Stimulated activated CD8-positive, alpha-beta memory T cell treated with anti-CD3 and anti-CD28 coated beads, Interleukin-4, amount 100 ng/mL, for 4 hours (primary cell): ENCODE measurements at regions not wholly inside any gene's neighbourhood (a gene's known extent, or its start where the extent isn't known, plus 50 kb on each side); places are given as distances from the start of the nearest gene placed in this dataset.
"Not testable (repeated sequence)": the region's sequence is repeated elsewhere in the genome, so short reads cannot be mapped to it uniquely, and the experiment has no call there.

Source experiments
- DNase-seq, 2 donors: peaks; one replicate each; pipeline ENCODE4 v3.0.0-alpha.2; 2020; ENCODE audit warnings: low read depth in 2 of 2, low spot score in 1 of 2

DNA sequence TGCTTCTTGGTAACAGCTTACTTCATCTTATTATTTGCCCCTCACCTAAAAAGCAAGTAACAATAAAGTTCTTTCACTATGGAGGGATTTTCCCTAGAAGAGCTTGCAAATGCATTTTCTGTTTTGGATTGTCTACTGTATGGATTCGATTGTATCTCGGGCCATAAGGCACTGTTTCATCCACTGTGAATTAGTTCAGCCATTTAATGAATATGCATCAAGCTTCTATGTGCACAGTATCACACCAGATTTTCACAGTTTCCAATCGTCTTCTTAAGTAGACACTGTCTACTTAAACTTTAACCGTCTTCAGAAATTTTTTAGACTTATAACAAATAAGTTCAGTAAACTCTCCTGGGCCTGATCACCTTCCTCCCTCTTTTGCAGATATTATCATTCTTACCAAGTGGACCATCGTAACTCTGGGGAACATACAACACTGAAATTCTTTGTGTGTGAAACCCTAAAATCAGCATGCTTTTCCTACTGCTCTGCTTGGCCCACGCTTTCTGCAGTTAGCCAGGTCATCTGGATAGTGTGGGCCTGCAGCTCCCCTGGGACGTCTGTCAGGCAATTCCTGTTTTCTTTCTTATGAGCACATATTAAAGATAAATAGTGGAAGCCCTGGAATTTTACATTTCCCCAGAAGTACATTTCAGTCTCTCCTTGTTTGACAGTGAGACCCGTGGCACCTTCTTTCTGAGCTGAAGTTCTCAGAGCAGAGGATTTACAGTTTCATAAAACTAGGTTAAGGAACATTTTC, 136.5 kb upstream of the PDE10A start:
- no peak for DNase-seq

DNA sequence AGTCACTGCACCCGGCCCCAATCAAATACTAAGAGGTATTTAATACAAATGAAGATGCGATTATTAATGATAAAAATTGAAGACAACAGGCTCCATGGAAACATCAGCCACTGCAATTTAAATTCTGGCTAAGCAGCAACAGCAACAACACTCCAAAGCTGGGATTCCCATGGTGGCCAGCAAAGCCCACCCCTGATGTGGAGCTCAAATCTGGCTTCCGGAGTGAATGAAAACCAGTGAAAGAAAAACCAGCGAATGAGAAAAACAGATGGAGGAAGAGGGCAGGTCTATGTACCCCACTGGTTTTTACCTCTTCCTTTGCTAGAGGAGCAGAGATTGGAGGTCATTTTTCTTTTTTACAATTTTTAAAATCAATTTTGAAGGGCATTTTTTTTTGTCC, 135.9 kb upstream of the PDE10A start:
- DNase-seq = no peak

DNA sequence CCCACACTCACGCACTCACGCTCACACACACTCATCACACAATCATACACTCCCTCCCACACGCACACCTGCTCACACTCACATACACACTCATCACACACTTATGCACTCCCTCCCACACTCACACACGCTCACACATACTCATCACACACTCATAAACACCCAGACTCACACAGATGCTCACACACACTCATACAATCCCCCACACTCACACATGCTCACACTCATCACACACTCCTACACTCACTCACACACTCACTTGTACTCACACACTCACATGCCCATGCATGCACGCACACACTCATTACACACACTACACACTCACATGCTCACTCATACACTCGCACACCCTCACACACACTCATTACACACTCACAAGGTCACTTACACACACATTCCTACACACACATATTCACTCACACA, 131.1 kb upstream of the PDE10A start:
- no peak for DNase-seq

DNA sequence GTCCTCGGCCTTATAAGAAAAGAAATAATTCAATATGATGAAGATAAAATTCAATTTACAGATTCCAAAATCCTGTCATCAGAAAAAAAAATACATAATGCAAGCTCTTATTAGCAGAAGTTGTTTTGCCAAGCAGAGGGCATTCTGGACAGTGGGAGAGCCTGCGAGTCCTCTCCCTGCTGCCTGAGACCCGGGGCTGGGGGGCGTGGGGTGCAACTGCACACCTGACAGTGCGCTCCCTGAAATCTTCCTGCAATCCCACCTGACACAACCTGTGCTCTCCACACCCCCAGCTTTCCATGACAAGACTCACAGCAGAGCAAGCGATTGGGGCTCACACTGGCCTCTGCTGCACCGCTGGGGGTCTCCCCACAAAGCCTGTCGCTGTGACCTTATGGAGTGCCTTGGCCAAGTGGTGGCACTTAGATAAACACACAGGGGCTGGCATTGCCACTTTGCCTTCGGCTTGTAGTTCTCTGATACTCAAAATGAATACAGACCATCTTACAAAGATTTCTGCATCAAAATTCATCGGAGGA, 130.3 kb upstream of the PDE10A start:
- DNase-seq = no peak

DNA sequence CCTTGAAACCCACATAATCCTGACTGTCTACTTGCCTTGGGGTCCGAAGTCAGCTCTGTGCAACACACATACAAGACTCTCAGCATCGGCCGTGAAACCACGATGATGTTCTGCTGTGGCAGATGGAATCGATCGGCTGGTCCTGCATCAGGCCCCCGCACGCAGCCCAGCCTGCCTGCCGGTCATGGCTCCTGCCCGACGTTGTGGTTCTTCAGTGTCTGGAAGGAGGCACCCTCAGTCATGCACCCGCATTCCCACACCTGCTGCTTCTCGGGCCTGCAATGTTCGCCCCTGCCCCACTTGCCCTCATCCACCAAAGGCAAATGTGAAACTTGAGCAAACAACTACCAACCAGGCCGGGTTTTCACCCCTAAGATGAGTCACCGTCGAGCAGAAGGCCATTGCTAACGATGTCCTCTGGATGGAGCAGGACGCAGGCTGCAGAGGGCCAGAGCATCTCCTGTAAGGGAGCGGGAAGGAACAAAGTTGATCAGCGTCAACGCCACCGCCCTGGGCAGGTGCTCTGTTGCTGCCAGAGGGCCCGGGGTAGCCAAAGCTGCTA, 128.9 kb upstream of the PDE10A start:
- no peak for DNase-seq

DNA sequence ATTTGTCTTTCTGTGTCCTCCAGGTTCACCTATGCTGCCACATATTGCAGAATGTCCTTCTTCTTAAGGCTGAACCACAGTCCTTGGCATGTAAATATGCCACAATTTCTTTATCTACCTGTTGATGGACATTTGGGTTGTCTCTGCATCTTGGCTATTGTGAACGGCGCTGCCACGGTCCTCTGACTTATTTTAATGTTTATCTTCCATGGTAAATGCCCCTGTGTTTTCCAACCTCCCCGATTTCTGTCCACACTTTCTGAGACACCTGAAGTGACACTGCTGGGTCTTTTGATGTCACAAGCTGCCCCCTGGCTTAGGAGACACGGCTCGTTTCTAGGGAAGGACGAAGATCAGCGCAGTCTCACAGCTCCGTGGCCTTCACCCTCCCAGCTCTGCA, 128.3 kb upstream of the PDE10A start:
- DNase-seq = no peak

DNA sequence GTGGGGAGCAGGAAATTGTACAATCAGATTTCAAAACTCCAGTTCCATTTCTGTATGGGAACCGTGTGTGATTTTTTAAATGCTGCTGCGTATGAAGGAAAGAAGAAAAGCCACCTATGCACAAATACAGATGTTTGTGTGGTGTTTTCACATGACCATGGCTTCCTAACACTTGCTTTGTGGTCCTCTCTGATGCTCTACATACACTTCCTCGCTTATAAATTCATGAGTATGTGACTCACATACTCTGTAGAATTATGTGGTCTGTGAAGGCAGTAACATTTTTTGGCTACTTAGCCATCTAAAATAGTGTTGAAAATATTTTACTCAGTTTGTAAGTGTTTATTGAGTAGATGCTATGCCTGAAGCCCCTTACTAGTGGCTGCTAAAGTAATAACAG, 119.8 kb upstream of the PDE10A start:
- no peak for DNase-seq

DNA sequence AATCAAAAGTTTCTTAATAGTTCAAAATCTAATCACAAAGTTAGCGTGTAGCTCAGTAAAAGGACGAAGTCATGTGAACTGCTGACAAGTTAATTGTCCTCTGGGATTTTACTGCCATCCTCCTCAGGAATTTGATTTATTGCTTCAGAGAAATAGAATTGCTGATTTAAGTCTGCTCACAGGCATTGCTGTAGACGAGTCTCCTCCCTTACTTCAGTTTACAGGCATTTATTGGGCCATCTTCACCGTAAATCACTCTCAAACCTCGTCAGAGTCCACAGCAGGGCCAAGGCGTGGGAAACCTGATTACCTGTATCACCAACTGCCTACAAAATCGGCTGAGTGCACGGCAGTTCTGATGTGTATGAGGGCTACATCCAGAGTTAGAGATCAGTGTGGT, 119.1 kb upstream of the PDE10A start:
- no peak for DNase-seq

DNA sequence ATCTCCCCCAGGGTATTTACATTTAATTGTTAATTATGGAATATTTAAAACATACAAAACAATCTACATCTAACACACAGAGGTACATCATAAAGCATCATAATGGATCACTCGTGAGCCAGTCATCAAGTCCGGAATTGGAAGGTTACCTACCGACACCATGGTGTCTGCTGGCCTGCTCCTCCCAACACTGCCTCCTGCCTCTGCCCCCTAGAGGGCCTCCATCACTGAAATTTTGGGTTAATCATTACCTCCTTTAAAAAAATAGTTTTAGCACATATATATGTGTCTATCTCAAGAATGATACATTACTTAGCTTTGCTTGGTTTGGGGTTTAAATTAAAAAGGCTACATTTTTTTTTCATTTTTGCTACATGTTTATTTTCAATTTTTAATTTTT, 114.6 kb upstream of the PDE10A start:
- no peak for DNase-seq

DNA sequence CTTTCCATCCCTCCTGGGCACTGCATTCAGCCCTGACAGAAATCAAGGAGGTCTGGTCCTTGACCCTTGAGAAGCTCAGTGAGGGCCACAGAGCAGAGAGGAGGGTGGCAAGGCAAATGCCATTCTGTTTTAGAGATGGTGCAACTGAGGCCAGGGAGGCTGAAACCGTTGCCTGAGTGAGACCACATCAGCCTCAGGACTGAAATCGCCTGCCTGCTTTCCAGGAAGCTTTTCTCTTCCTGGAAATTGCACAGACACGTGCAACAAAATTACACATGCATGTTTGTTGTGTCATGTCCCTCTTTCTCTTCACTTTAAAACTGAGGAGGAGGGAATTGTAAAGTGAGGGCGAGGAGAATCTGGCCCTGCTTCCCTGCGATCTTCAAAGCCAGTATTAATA, 113.7 kb upstream of the PDE10A start:
- no peak for DNase-seq

DNA sequence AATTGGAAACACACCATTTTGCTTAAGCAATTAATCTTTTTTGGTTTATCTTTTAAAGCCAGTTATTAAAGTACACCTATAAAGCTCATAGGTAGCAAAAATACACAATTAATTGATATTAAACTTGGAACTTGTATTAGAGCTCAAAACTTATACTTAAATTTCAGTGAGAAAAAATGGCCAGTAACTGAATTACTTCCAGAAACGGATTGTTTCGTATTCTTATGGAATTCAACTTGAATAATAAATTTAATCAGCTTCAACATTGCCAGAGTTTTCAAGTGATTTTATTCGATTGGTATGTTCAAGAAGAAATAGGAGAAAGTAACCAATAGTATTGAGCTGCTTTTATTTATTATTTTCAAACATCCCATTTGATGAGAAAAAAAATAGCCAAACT, 112.7 kb upstream of the PDE10A start:
- DNase-seq = no peak

DNA sequence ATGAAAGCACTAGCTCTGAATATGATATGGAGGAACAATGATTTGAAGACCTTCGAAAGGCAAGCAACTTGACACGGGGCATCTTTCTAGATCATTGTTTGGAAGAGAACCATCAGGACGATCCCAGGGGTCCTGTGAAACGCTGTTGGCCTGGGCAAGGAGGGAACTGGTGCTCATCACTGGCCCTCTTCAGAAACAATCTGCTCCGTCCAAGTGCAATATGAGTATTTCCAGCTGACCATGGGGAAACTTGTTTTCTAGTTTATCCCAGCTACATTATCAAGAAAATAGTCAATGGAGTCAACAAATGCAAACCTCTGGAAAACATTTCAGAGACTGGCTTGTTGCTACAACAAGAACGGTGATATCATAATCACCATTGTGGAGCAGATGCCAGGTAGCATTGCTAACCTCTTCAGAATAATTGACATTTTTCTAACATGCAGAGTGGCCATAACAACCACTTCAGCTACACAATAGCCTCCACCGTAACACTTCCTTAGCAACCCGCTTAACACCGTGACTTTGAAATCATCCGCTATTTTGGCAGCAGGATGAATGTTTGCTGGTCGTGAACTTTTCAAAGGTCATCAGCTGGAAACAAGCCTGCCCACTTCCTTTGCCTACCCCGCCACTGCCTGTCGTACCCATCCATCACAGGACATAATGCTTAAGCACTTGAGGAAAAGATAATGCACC, 112.0 kb upstream of the PDE10A start:
- no peak for DNase-seq

DNA sequence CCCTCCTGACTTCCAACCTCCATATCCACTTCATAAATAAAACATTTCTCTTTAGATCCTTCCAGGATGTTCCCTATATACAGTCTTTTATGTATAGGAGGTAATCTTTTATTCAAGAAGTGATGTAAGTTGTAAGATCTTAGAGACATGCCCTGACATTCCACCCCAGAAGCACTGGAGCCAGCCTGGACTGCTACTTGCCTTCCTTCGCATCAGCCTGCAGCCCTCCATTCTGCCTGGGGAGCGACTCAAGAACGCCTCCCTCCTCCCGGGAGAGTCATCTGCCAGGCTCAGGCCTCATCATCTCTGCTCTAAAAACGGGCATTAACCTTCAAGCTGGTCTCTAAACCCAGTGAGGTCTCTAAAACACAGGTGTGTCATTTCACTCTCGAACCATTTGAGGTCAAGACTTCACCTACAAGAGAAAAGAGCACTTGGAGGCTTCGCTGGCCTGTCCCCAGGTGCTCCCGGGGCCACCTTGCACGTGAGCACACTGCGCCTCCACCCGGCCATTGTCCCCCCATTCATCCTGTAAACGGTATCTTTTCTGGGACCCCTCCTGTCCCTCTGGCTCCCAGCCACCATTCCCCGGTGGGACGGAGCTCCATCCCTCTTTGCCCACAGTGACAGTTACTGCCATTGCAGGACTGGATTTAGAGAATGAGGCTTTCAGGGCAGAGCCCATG, 107.5 kb upstream of the PDE10A start:
- no peak for DNase-seq

DNA sequence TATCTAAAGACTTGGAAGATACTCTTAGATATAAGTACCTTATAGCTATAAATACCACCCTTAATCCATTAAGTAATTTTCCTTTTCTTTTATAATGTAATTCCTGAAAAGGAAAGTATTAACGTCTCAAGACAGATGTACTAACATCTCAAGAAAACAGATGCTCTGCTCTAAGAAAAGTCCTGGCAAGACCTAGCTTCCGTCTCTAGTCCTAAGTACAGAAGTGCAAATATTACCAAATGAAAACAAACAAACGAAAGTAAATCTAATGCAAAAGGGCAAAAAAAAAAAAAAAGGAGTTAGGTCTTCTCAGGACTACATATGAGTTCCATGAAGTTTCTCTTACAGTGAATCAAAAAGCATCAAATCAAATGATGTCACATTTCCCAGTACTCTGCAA, 106.8 kb upstream of the PDE10A start:
- DNase-seq = no peak

DNA sequence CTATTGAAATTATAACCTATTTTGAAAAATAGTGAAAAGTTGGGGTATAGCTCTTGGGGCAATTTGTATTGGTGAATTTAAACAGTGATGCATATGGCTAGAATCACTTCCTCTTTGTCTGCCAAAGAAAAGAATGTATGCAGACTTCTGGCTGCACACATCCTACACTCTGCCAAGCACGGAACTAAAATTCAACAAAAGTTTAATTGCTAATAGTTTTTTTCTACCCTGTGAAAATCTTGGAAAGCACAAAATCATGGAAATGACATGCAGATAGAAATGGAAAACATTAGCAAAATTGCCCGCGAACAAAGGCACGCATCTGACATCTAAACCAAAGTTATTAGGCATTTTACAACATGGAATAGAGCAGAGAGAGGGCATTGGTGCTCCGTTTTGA, 106.4 kb upstream of the PDE10A start:
- no peak for DNase-seq

DNA sequence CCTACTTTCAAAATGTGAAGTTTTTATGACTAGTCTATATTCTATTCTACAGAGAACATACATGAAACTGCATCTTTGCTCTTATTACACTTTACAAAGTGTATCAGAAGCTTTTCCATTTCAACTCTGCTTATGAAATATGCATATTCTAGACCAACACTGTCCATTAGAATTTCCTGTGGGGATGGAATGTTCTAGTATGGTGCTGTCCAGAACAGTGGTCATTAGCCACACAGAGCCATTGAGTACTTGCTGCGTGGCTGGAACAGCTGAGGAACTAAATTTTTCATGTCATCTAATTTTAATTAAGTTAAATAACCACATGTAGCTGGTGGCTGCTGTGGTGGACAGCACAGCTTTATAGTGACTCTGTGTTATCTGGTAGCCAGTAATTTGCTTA, 105.9 kb upstream of the PDE10A start:
- no peak for DNase-seq

DNA sequence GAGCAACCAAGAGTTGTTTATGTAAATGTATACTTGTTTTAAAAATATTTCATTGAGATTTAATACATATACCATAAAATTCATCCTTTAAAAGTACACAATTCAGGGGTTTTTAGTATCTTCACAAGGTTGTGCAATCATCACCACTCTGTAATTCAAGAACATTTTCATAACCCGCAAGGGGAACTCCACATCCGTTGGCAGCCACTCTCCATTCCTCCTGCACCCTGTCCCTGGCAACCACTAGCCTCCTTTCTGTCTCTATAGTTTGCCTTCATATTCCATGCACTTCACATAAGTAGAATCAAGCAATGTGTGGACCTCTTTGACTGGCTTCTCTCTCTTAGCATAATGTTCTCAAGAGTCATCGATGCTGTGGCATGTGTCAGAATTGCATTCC, 104.2 kb upstream of the PDE10A start:
- DNase-seq = no peak

DNA sequence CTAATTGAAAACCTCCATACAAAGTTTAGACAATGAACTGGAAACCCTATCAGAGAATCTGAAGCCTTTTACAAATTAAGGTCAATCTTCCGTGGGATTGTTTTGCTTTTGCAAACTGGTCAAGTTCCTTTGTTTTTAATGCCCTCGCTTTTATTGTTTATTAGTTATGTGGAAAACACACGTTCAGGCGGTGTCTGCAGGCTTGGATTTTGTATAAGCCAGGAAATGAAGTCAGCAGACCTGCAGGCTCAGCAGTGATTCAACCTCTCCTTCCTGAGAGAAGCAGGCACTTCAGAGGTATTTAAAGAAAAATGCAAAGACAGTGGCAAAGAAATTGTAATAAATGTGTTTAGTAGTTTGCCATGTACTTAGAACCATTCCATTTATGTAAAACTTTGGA, 103.4 kb upstream of the PDE10A start:
- DNase-seq = no peak

DNA sequence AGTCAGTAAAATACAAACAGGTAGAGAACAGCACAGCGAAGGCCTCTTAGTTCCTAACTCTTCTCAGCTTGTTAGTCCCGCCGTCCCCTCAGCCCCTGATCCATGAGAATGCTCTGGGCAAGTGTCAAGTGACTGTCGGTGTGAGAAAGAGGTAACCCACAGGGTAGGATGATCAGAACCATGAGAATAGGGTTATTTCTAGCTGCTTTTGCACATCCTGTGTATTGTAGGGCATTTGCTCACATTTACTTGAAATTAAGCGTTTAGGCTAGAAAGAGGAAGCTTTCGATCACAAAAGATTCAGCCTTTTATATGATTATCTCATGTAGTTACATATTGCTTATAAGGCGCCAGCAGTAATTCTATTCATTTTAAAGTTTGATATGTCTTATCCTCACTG, 103.0 kb upstream of the PDE10A start:
- no peak for DNase-seq

DNA sequence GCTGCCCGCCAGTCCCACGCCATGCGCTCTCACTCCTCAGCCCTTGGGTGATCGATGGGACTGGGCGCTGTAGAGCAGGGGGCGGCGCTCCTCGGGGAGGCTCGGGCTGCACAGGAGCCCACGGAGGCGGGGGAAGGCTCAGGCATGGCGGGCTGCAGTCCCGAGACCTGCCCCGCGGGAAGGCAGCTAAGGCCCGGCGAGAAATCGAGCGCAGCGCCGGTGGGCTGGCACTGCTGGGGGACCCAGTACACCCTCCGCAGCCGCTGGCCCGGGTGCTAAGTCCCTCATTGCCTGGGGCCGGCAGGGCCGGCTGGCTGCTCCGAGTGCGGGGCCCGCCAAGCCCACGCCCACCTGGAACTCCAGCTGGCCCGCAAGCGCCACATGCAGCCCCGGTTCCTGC, 102.2 kb upstream of the PDE10A start:
- not testable (repeated sequence) for DNase-seq

DNA sequence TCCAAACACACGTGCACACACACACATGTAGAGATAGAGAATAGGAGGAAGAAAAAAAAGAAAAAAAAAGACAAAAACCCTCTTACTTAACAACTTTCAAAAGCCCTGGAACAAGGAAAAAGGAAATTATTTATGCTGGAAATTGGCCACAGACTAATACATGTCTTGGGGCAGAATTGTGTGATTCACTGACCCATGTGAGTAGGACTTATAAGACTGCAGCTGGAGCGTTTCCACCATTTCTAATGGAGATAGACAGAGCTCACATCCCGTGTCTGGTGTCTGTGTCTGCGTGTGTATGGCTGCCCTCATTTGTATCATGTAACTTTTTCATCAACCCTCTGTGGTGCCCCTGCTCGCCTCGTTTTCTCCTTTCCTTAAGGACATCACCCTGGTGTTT, 99.8 kb upstream of the PDE10A start:
- DNase-seq = no peak

DNA sequence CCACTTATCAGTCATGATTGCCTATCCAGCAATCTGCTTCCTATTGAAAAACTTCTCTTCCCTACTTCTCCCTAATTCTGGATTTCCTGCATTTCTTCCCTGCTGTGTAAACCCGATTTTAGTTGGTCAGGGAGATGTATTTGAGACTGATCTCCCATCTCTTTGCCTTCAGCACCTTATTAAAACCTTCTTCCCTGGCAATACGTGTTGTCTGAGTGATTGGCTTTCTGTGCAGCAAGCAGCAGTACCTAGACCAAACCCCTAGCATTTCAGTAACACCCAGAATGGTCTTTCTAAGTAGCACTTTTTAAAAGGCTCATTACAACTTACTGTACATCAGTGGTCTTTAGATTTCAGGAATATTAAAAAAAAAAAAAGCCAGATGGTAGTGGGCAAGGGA, 99.1 kb upstream of the PDE10A start:
- DNase-seq = no peak
